Stromal cell of bone marrow (primary cell): ENCODE measurements at regions not wholly inside any gene's neighbourhood (a gene's known extent, or its start where the extent isn't known, plus 50 kb on each side); places are given as distances from the start of the nearest gene placed in this dataset.
"Not testable (repeated sequence)": the region's sequence is repeated elsewhere in the genome, so short reads cannot be mapped to it uniquely, and the experiment has no call there.

Experiments used
- DNase-seq: peaks from one replicate; pipeline ENCODE4 v3.0.0-alpha.2; 2012; ENCODE audit warnings: low read depth

- DNase-seq = no peak
Measured at GRCh38 chr3:25895443-25895842, 105.6 kb downstream of the OXSM start.

DNA sequence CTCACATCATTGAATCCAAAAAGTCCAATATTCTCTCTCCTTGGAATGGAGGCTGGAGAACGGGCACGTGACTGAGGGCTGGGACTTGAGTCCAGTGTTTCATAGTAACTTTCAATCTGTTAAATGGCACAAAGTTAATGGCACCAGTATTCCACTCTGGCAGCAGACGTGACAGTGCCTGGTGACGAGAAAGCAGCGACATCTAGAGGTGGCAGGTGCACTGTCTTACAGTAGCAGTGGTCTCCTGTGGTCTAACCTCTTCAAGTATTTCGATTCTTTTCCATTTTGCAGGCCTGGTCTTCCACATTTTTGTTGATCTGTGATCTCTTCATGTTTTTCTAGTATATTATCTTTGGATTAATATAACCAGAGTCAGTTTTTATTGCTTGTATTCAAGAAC lies 107.1 kb downstream of the OXSM start:
- DNase-seq = no peak

GRCh38 chr3:25899352-25900101 lies 109.6 kb downstream of the OXSM start:
- DNase-seq = no peak

- no peak for DNase-seq
Measured at GRCh38 chr3:25900161-25900560, 110.3 kb downstream of the OXSM start.

DNA sequence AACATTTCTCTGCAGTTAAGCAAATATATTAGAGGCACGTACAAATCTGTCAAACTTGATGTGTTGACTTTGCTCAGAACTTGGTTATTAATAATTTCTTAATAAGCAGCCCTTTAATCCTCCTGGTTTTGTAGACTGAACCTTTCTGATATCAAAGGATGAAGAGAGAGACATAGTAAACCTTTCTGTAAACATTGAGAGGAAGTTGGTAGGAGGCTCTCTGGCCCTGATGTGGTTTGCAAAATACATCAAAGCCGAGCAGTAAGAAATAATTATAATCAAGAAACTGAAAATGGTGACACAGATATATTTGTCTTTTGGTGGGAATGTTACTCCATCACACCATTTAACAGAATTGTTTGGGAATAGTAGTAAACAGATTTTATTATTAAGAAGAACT lies 111.9 kb downstream of the OXSM start:
- DNase-seq = no peak

GRCh38 chr3:25902586-25902985 lies 112.7 kb downstream of the OXSM start:
- DNase-seq = no peak

GRCh38 chr3:25903371-25904129 lies 113.7 kb downstream of the OXSM start:
- DNase-seq = no peak

- DNase-seq = no peak
Measured at GRCh38 chr3:25904206-25904605, 114.3 kb downstream of the OXSM start.

- DNase-seq = no peak
Measured at GRCh38 chr3:25906132-25906906, 116.4 kb downstream of the OXSM start.

DNA sequence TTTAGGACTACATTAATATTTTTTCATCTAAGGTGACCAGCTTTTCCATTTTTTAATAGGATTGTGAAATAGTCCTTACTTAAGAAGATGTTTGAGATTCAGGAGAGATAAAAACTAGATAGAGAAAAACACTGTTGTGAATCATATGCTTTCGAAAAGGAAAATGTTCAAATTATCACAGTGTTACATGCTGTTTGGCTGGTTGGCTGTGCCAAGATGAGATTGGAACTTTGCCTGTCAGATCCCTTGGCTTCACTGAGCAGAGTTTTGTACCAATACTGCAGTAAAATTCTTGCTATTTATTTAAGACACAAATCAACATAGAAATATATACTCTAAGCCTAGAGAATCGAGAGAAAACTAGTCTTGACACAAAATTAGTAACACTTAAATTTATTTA lies 117.2 kb downstream of the OXSM start:
- DNase-seq = no peak

GRCh38 chr3:25910105-25910504 lies 120.2 kb downstream of the OXSM start:
- no peak for DNase-seq

- DNase-seq = no peak
Measured at GRCh38 chr3:25910997-25911396, 121.1 kb downstream of the OXSM start.

- no peak for DNase-seq
Measured at GRCh38 chr3:25911525-25912295, 121.8 kb downstream of the OXSM start.

- DNase-seq = no peak
Measured at GRCh38 chr3:25913179-25913578, 123.3 kb downstream of the OXSM start.

GRCh38 chr3:25915673-25916072 lies 125.8 kb downstream of the OXSM start:
- DNase-seq = no peak

DNA sequence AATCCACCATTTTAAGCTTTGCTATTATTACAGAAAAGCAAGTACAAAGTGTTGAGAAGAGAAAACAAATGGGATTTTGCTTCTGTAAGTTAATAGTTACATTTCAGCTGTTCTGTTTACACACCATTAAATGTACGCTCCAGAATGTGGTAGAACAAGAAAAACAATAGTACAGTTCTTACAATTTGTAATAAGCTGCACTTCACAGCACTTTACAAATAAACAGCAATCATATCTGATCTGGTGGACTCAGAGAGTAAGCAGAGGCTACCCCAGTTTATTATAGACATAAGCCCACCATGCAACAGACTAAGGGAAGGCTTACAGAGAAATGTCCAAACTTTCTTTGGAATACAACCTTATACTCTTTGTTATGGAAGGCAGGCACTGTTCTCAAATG lies 126.4 kb downstream of the OXSM start:
- no peak for DNase-seq

GRCh38 chr3:25931967-25932366 lies 142.1 kb downstream of the OXSM start:
- DNase-seq = not testable (repeated sequence)

- no peak for DNase-seq
Measured at GRCh38 chr3:25938566-25939325, 148.9 kb downstream of the OXSM start.

DNA sequence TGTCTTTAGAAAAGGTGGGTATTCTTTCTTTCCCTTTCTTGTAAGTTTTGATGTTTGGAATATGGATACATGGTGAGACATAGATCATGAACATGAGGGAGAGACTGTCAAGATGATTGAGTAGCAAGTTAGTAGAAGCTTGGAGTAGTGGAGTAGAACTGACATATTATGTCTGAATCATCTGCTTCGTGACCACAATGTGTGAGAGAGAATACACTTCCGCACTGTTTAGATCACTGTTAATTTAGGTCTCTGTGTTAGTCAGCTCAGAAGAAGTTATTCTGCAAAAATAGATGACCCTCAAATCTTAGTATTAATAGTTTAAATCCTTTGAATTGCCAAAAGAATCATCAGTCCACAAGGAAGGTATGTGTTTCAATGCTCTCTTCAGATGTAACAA lies 151.0 kb downstream of the OXSM start:
- DNase-seq = no peak

DNA sequence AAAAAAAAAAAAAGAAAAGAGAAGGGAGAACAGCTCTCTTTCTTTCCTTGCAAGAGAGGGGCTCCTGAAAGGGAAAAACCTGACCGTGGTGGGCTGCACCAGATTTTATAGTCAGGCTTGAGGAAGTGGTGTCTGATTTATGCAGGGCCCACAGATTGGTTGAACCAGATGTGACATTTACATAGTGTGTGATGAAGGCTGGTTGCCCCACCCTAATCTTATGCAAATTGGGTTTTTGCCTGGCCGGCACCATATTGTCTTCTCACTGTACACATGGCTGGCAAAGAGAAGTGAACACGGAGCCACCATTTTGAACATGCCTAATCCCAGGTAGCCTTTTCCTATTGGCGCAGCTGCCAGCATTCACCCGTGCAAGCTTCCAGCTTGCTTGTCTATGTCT lies 154.4 kb downstream of the OXSM start:
- no peak for DNase-seq

GRCh38 chr3:25945366-25945765 lies 155.5 kb downstream of the OXSM start:
- no peak for DNase-seq
